ENCODE measurements at regions not wholly inside any gene's neighbourhood (a gene's known extent, or its start where the extent isn't known, plus 50 kb on each side); places are given as distances from the start of the nearest gene placed in this dataset.
"Not testable (repeated sequence)": the region's sequence is repeated elsewhere in the genome, so short reads cannot be mapped to it uniquely, and the experiment has no call there.

DNA sequence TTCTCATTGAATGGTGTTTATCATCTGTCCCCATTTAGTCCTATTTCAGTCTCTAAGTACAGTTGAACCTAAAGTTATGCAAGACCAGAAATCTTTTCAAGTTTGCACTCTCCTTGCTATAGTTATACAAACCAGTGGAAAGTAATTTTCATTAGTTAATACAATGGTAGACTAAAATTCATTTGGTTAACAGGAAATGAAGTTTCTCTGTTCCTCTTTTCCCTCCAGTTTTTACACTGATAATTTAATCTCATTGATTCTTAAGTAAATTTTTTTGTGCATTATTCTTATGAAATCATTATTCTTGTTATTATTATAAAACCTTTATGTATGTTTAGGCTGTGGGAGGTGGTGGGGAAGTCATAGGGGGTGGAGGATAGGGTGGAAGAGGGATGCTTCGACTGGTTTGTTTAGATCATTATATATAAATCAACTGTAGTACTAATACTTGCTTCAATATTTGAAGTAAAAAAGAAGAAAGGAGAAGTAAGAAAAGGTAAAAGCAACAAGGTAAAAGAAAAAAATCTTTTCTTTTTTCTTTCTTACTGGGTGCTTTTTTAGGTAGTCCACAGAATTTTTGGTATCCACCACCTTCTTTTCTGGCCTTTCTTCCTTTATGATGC lies 104.1 kb downstream of the GPR85 start:
- H3K4me3 ChIP-seq (ENCODE audit: low read depth, low read length) = no peak overlapping the region

DNA sequence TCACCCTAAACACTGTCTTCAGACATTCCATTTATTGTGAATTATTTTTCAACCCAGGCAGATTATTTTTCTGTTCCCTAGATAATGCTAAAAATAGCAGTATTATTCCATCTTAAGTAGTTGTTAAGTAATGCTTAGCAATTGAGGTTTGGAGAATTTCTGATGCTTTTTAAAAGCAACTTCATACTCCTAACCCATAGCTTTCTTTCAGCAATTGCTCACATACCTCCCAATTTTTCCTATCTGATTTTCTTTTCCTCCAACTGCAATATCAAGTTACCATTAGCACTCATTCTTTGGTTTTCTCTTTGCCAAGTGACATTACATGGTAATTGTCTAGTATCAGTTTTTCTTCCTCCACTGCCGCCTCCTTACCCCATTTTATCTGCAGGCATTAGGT lies 104.7 kb downstream of the GPR85 start:
- no peak overlapping the region for H3K4me3 ChIP-seq (ENCODE audit: low read depth, low read length)

DNA sequence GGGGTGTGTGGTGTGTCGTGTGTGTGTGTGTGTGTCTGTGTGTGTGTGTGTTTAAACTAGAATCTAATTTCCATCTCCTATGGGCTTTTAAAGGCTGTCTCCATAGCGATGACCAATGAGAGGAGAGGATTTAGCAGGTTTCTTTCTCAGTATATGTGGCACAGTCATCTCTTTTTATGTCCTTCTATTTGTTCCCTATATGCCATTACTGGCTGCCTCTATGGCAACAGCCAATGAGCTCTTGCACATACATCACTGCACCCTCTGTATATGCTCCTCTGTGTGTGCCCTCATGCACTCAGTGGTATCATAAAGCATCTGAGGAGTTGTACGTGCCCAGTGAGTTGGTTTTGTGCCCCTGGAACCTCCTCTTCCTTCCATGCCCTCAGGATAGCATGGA lies 107.6 kb downstream of the GPR85 start:
- H3K4me3 ChIP-seq (ENCODE audit: low read depth, low read length) = not testable (repeated sequence)

DNA sequence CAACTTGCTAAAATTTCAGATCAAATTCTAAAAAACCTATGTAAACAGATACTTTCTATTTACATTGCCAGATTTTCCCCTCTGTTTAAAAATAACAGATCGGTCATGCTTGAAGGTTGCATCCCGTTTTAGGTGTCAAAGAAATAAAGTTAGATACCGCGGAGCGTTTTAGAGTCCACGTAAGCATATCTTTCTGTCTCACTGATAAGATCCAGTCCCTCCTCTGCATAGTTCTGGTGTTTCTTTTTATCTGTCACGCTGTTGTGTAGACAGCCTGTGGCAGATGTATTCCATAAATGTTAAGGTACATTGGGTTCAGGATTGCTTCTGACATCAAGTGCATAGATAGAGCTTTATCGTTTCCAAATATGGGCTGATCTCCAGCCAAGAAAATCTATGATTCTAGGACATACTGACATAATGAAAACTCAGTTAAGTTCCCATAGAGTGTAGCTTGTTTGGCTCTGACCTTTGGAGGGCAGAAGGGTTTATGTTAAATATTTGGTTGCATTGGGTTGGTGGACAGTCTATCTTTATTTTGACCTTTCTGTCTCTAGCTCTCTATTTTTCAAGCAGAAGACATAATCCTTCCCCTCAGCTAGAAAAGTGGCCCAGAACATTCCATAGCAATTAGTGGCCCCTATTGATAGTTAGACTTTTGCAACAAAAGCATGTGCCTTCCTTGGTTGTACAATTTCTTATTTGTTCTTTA lies 109.2 kb downstream of the GPR85 start:
- not testable (repeated sequence) for H3K4me3 ChIP-seq (ENCODE audit: low read depth, low read length)

DNA sequence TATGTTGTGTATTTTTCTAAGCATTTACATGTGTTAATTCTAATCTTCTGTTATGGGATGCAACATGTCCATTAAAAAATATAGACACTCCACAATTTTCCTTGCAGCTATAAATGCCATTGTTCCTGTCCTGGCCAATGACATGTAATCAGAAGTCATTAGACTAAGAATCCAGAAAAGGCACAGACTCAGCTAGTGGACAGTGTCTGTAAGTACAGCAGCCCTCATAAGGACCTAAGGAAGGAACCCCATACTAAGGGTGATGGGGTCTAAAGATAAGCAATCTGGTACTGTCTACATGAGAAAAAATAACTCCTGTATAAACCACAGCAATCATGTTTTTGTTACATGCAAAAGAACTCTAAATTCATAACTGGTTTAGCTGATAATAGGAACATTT lies 115.9 kb downstream of the GPR85 start:
- no peak overlapping the region for H3K4me3 ChIP-seq (ENCODE audit: low read depth, low read length)

DNA sequence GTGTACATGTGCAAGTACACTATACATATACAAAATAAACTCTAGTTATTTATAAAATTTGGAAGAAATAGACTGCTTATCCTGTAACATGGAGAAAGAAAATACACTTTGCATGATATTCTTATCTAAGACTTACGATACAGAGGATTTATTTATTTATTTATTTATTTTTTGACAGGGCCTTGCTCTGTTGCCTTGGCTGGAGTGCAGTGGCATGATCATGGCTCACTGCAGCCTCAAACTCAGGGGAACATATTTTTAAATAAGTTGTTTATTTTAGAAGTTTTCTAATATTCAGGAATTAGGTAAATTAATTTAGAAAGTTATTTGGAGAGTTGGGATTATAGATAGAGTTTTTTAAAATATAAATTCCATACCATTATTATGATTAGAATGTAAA lies 116.7 kb downstream of the GPR85 start:
- no peak overlapping the region for H3K4me3 ChIP-seq (ENCODE audit: low read depth, low read length)

DNA sequence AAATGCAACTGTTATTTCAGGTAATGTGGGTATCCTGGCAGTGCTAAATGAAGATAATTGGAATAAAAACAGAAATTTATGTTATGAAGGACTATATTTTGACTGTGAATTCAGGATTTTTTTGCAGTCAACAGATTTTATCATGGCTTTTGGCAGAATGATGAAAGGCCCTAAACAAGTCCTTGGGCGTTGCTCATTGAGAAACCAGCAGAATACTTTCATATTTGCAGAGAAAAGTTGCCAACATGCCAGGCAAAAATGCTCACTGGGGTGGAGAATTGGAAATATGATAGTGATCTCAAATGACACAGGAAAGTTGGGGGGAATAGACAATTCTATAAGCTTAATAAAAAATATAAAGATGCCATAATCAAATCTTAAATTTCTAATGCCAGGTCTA lies 121.1 kb downstream of the GPR85 start:
- no peak overlapping the region for H3K4me3 ChIP-seq (ENCODE audit: low read depth, low read length)

DNA sequence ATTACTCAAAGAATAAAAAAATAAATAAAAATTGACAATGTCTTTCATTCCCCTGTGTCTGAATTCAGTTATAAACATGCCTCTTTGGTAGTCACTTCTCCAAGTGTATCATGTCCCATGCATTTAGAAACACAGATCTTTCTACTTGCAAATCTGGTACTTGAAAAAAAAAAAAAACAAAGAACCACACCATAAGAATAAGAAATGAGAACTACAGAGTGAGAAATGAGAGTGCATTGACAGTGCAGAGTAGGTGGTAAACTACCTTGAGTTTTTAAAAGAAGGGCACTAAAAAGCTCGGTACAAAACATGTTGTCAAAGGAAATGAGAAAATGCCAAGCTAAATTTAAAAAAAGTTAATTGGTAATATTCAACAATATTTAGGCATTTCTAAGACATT lies 123.0 kb downstream of the GPR85 start:
- H3K4me3 ChIP-seq (ENCODE audit: low read depth, low read length) = no peak overlapping the region

DNA sequence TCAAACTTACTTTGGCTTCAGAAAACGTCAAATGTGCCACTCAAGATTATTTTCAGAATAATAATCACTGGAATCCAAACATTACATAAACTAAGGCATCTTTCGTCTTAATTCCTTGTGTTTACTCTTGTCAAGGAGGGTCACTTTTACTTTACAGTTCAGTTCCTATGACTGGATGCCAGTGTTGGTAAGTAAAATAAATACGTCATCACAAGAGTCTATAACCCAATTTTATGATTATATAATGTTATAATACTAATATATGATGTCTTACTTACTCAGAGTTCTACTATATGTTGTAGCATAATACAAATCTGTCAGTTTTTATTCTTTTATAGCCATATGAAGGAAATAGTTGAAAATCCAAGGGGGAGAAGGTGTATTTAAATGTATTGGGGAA lies 123.8 kb downstream of the GPR85 start:
- H3K4me3 ChIP-seq (ENCODE audit: low read depth, low read length) = no peak overlapping the region

DNA sequence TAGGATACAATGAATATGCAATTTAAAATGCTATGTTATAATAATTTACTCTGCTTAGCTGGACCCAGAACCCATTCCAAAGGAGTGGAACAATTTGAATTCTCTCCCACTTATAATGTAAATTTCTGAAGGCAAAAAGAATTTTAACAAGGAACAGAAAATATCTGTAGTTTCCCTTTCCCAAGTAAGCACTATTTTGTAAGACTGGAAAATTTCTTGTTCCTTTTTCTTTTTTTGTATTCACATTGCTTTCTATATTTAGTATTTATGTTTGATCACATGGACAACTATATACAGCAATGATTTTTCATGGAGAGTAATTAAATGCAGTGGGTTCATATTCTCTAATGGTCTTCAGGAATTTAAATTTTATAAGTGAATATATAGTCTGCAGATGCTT lies 127.4 kb downstream of the GPR85 start:
- H3K4me3 ChIP-seq (ENCODE audit: low read depth, low read length) = no peak overlapping the region

DNA sequence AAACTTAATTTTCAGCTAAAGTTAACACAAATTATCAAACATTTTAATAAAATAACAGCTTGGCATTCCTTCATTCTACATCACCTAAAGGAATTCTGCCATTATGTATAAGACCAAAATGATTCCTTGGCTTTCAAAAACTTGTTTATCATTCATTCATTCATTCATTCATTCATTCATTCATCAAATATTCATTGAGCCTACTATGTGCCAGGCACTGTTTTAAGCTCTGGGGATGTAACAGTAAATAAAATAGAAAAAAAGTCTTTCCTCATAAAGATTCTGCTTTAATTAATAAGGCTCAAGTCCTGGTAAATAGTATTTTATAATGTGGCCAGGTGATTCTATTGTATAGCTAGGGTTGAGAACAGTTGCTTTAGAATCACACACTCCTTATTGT lies 127.9 kb downstream of the GPR85 start:
- H3K4me3 ChIP-seq (ENCODE audit: low read depth, low read length) = no peak overlapping the region

DNA sequence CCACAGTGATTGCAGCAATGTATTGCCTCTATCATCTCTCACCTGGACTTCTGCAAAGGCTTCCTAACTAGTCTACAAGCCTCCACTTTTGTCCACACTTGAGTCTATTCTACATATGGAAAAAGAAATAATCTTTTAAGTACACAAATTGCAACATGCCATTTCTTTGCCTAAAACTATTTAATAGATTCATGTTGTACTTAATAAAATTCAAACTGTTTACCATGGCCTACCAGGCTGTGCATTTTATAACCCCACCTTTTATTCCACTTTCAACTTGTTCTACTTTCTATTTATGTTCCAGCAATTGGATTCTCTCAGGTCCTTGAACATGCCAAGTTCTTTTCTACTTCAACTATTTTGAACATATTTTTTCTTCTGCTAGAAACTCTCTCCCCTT lies 128.7 kb downstream of the GPR85 start:
- H3K4me3 ChIP-seq (ENCODE audit: low read depth, low read length) = no peak overlapping the region

DNA sequence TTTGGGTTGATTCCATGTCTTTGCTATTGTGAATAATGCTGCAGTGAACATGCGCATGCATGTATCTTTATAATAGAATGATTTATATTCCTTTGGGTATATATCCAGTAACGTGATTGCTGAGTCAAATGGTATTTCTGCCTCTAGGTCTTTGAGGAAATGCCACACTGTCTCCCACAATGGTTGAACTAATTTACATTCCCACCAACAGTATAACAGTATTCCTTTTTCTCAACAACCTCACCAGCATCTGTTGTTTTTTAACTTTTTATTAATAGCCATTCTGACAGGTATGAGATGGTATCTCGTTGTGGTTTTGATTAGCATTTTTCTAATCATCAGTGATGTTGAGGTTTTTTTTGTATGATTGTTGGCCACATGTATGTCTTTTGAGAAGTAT lies 133.6 kb downstream of the GPR85 start:
- H3K4me3 ChIP-seq (ENCODE audit: low read depth, low read length) = not testable (repeated sequence)

DNA sequence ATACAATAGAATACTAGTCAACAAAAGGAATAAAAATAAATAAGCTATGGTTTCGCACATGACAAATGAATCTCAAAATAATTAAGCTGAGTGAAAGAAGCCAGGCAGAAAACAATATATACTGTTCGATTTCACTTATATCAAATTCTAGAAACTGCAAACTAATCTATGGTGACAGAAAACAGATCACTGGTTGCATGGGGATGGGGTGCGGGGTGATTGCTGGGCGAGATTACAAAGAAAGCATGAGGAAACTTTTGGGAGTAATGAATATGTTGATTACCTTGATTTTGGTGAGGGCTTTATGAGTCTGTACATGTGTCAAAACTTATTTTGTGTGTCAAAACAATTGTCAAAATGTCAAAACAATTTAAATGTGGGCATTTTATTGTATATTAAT lies 135.6 kb downstream of the GPR85 start:
- H3K4me3 ChIP-seq (ENCODE audit: low read depth, low read length) = no peak overlapping the region

DNA sequence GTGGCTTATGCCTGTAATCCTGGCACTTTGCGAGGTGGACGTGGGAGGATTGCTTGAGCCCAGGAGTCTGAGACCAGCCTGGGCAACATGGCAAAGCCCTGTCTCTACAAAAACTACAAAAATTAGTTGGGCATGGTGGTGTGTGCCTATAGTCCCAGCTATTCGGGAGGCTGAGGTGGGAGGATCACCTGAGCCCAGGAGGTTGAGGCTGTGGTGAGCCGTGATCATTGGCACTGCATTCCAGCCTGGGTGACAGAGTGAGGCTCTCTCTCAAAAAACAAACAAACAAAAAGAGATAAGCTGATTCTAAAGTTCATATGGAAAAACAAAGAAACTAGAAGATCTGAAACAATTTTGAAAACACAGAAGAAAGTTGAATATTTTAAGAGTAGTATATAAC lies 136.9 kb downstream of the GPR85 start:
- H3K4me3 ChIP-seq (ENCODE audit: low read depth, low read length) = not testable (repeated sequence)

DNA sequence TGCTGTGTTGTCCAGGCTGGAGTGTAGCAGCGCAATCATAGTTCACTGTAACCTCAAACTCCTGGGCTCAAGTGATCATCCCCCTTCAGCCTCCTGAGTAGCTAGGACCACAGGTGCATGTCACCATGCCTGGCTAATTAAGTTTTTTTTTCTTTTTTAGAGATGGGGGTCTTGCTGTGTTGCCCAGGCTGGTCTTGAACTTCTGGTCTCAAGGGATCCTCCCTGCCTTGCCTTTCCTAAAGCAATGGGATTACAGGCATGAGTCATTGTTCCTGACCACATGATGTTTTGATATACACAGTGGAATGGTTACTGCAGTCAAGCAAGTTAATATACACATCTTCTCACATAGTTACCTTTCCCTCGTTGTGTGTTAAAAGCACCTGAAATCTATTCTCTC lies 140.3 kb downstream of the GPR85 start:
- no peak overlapping the region for H3K4me3 ChIP-seq (ENCODE audit: low read depth, low read length)

DNA sequence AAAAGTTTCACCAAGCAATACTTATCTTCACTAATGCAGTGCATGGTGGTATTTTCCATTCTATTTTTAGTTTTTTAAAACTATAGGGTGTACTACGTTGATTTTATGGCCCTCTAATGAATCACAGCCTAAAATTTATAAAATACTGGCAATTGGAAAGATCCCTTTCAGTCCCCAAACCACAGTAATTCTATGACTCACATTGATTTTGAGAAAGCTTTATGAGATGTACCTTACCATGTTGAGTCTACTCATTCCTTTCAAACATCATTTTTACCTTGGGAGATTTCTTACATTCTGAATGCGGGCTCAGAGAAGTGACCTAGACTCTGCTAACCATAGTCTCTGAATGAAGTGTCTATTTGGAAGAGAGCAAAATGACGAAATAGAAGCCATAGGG lies 141.6 kb downstream of the GPR85 start:
- H3K4me3 ChIP-seq (ENCODE audit: low read depth, low read length) = no peak overlapping the region

DNA sequence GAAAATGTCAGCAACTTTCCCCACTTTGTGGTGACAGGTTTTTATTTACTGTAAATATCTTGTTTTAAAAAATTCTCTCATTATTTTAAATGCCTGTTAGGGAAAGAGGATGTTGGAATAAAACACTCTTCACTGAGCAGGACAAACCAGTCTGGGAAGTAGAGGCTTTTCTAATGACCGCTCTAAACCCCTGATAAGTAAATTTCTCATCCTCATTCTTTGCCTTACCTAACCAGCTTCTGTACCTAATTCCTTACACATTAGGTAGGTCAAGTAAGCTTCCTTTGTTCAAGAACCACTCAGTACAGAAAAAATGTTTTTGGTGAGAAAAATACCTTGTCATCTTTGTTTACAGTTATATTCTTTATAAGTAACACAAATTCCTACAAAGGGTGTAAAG lies 143.6 kb downstream of the GPR85 start:
- no peak overlapping the region for H3K4me3 ChIP-seq (ENCODE audit: low read depth, low read length)

DNA sequence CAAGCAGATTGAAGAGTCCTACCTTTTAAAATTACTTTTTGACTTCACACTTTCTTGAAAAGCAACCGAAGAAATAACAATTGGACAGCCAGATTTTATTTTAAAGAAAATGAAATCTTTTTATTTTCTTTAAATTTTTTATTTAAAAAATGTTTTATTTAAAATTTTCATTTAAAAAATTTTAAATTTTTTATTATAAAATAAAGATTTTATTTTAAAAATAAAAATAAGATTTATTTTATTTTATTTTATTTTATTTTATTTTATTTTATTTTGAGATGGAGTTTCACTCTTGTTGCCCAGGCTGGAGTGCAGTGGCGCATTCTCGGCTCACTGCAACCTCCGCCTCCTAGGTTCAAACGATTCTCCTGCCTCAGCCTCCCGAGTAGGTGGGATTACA lies 144.5 kb downstream of the GPR85 start:
- H3K4me3 ChIP-seq (ENCODE audit: low read depth, low read length) = not testable (repeated sequence)

DNA sequence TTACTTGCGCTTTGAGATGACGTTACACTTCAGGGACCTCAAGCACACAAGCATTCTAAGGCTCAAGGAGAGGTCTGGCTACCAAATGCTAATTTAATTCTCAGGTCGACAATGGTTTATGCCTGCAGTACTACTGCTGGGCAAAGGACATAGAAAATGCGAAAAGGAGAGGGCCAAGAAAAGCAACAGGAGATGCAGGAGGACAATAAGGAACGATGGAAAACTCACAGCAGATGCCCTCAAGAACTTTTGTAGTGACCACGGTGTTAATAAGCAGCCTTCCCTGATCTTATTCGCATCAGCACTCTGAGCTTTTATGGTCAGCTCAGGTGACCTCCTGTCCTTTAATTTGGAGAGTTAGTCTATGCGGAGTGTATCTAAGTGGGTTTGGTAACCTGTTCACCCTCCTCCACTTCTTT lies 146.3 kb downstream of the GPR85 start:
- peak overlapping the region; percentile 60 for H3K4me3 ChIP-seq (ENCODE audit: low read depth, low read length)

DNA sequence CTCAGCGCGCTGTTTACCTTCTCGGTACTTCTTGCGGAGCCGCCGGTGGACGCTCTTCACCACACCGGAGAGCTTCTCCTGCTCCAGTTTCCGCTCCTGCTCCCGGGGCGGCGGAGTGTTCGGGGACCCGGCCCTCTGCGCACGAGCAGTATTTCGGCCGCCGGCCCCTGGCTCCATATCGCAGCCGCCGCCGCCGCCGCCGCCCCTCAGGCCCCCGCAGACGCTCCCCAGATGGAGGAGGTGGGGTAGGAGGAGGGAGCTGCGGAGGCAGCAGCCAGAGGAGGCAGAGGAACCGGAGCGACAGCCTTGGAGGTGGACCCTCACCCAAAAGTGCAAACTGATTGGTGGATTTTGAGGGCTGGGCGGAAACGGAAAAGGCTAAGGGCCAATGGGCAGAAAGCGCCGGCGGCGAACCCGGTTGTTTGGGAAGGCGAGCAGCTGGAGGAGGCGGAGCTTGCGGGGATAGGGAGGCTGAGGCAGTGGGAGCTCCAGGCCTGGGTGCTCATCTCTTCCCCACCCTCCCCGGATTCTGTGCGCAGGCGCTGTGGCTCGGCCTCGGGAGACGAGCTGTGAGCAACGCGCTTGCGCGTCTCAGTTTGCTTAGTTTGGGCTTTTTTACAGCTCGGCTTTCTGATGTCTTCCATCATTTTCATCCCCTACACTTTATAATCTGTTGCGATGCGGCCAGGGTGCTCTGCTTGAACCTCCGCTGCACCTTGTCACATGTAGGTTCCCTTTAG lies 146.9 kb downstream of the GPR85 start:
- peak overlapping the region; percentile 84 for H3K4me3 ChIP-seq (ENCODE audit: low read depth, low read length)

DNA sequence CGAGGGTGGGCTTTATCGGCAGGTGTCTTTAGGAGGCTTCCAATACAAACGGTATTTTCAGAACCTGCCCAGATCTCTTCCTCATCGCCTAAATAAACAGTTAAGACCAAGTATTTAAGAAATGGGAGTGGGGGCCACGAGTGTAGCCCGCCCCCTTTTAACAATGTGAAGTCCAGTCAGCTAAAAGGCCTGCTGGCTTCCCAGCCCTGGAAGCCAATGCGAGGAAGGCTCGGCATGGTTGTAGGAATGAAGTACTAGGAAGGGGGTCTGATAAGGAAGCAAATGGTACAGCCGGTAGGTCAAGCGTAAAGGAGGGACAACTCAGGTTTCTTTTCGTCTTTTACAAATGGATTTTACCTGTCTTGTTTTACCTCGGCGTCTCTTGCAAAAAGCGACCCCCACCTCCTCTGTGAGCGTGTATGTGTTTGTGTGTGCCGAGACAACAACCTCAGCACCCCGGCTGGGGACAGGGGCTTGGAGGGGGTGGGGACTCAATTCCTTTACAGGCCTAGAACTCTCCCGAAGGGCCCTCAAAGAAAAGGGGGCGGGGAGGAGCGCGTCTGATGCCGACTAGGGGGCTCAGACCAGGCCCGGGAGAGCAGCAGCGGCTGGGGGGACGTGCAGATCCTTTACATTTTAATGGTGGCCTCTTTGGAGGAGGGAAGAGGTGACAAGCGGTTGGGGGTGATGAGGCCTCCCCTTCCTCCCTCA lies 147.6 kb downstream of the GPR85 start:
- H3K4me3 ChIP-seq (ENCODE audit: low read depth, low read length) = peak overlapping the region; percentile 84
